K562 (cell line): ENCODE measurements at regions not wholly inside any gene's neighbourhood (a gene's known extent, or its start where the extent isn't known, plus 50 kb on each side); places are given as distances from the start of the nearest gene placed in this dataset.

ENCODE experiments used
- CTCF ChIP-seq, 3 experiments: IDR thresholded peaks in 2 of 3; conservative IDR thresholded peaks in 1 of 3; 2 replicates each; pipeline ENCODE4 v1.5.1; 2011 to 2012; ENCODE audit warnings: low read length in 3 of 3, mild to moderate bottlenecking in 3 of 3, control low read depth in 2 of 3, improper control_type of control experiment in 1 of 3, inconsistent platforms in 1 of 3, low read depth in 1 of 3, mixed read lengths in 1 of 3, moderate library complexity in 1 of 3; ENCODE audit not compliant: insufficient read depth in 2 of 3
- POLR2A ChIP-seq: fragments of 450-650 bp; conservative IDR thresholded peaks from 2 replicates; pipeline ENCODE4 v1.6.1; 2016
- ZNF23 ChIP-seq: fragments of 250-450 bp; sonication (Bioruptor Pico); IDR thresholded peaks from 2 replicates; pipeline ENCODE4 v1.4.0; 2020; ENCODE audit warnings: mild to moderate bottlenecking

GRCh38 chrX:42219231-42219630 is 295.9 kb upstream of the CASK start:
- TF ChIP-seq CTCF (IDR thresholded peaks at IDR 0.05 in 2 of 3, conservative IDR thresholded peaks at IDR 0.05 in 1 of 3; ENCODE audit: insufficient read depth in 2 of 3, low read depth in 1 of 3, low read length in 3 of 3): no peak
- TF ChIP-seq POLR2A: no peak
- no peak for TF ChIP-seq ZNF23
